ENCODE measurements at regions not wholly inside any gene's neighbourhood (a gene's known extent, or its start where the extent isn't known, plus 50 kb on each side); places are given as distances from the start of the nearest gene placed in this dataset.

GRCh38 chr3:193771011-193771652 is 178.1 kb downstream of the OPA1 start:
- TF ChIP-seq RAD21 (IDR thresholded peaks at IDR 0.05; ENCODE audit: low read depth) (no peak), POLR2A (IDR thresholded peaks at IDR 0.05; ENCODE audit: borderline replicate concordance, extremely low read depth, insufficient read depth, insufficient read length) (no peak), POLR2AphosphoS5 (IDR thresholded peaks at IDR 0.05; ENCODE audit: low read depth, low read length) (no peak)
- TF ChIP-seq, protein P1, sequence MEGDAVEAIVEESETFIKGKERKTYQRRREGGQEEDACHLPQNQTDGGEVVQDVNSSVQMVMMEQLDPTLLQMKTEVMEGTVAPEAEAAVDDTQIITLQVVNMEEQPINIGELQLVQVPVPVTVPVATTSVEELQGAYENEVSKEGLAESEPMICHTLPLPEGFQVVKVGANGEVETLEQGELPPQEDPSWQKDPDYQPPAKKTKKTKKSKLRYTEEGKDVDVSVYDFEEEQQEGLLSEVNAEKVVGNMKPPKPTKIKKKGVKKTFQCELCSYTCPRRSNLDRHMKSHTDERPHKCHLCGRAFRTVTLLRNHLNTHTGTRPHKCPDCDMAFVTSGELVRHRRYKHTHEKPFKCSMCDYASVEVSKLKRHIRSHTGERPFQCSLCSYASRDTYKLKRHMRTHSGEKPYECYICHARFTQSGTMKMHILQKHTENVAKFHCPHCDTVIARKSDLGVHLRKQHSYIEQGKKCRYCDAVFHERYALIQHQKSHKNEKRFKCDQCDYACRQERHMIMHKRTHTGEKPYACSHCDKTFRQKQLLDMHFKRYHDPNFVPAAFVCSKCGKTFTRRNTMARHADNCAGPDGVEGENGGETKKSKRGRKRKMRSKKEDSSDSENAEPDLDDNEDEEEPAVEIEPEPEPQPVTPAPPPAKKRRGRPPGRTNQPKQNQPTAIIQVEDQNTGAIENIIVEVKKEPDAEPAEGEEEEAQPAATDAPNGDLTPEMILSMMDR (IDR thresholded peaks at IDR 0.05 in 2 of 3, conservative IDR thresholded peaks at IDR 0.05 in 1 of 3; ENCODE audit: borderline replicate concordance in 1 of 3, insufficient read depth in 1 of 3, low read depth in 2 of 3, low read length in 2 of 3): no peak
